Panc1 (cell line): ENCODE measurements at regions not wholly inside any gene's neighbourhood (a gene's known extent, or its start where the extent isn't known, plus 50 kb on each side); places are given as distances from the start of the nearest gene placed in this dataset.

Experiments used
- CTCF ChIP-seq: fragments of 450-650 bp; IDR thresholded peaks from 2 replicates; pipeline ENCODE4 v1.5.1; 2017; ENCODE audit warnings: mild to moderate bottlenecking
- POLR2AphosphoS5 ChIP-seq: IDR thresholded peaks from 2 replicates; pipeline ENCODE4 v1.6.1; 2012; ENCODE audit warnings: mild to moderate bottlenecking, low read depth, low read length, moderate library complexity
- REST ChIP-seq, 2 experiments: IDR thresholded peaks; 2 replicates each; pipeline ENCODE4 v1.6.1; 2011 to 2012; ENCODE audit warnings: low read depth in 2 of 2, control low read depth in 1 of 2, low read length in 1 of 2, mild to moderate bottlenecking in 1 of 2, moderate library complexity in 1 of 2; ENCODE audit not compliant: insufficient read depth in 1 of 2
- SIN3A ChIP-seq: IDR thresholded peaks from 2 replicates; pipeline ENCODE4 v1.6.1; 2012; ENCODE audit warnings: low read depth, mild to moderate bottlenecking, low read length, moderate library complexity, borderline replicate concordance; ENCODE audit not compliant: insufficient read depth

GRCh38 chr15:85984241-85984640 is 95.4 kb upstream of the AGBL1 start:
- TF ChIP-seq CTCF (no peak), POLR2AphosphoS5 (no peak), REST (IDR thresholded peaks at IDR 0.05; ENCODE audit: insufficient read depth in 1 of 2, low read depth in 2 of 2, low read length in 1 of 2) (no peak), SIN3A (no peak)
